HepG2 (cell line): ENCODE measurements at regions not wholly inside any gene's neighbourhood (a gene's known extent, or its start where the extent isn't known, plus 50 kb on each side); places are given as distances from the start of the nearest gene placed in this dataset.

Experiments
- CERS6 ChIP-seq: sonication (generic); formaldehyde crosslinking; IDR thresholded peaks from 2 replicates; pipeline ENCODE4 v1.5.0; 2020; ENCODE audit warnings: missing genetic modification reagents
- DDIT3 ChIP-seq: sonication (generic); formaldehyde crosslinking; IDR thresholded peaks from 2 replicates; pipeline ENCODE4 v1.4.0; 2020; ENCODE audit warnings: mild to moderate bottlenecking, missing genetic modification reagents
- HINFP ChIP-seq: sonication (generic); formaldehyde crosslinking; IDR thresholded peaks from 2 replicates; pipeline ENCODE4 v1.4.0; 2020; ENCODE audit warnings: low read depth, mild to moderate bottlenecking, missing genetic modification reagents
- IKZF1 ChIP-seq: fragments of 450-650 bp; IDR thresholded peaks from 2 replicates; pipeline ENCODE4 v1.7.1; 2016
- JDP2 ChIP-seq: sonication (generic); formaldehyde crosslinking; IDR thresholded peaks from 2 replicates; pipeline ENCODE4 v1.8.1; 2022; ENCODE audit warnings: missing genetic modification reagents, borderline replicate concordance
- KAT7 ChIP-seq: IDR thresholded peaks from 2 replicates; pipeline ENCODE4 v1.6.1; 2018; ENCODE audit warnings: borderline replicate concordance, missing compliant biosample characterization
- KDM5A ChIP-seq: fragments of 200-600 bp; sonication (generic); IDR thresholded peaks from 2 replicates; pipeline ENCODE4 v1.7.0; 2018; ENCODE audit warnings: antibody characterized with exemption, mild to moderate bottlenecking, low read length, borderline replicate concordance
- PAXIP1 ChIP-seq: sonication (generic); formaldehyde crosslinking; conservative IDR thresholded peaks from 2 replicates; pipeline ENCODE4 v1.4.0; 2020; ENCODE audit warnings: mild to moderate bottlenecking, missing genetic modification reagents, moderate library complexity
- RBFOX2 ChIP-seq: fragments of 200-400 bp; formaldehyde crosslinking; IDR thresholded peaks from 2 replicates; pipeline ENCODE4 v1.6.1; 2017; ENCODE audit warnings: low read depth, mild to moderate bottlenecking, low read length
- RCOR2 ChIP-seq: IDR thresholded peaks from 2 replicates; pipeline ENCODE4 v1.6.1; 2016; ENCODE audit warnings: missing biosample characterization, missing genetic modification reagents
- SOX13 ChIP-seq, 3 experiments: fragments of 450-650 bp in 1 of 3; sonication (generic) in 1 of 3; formaldehyde crosslinking in 1 of 3; IDR thresholded peaks in 2 of 3; conservative IDR thresholded peaks in 1 of 3; 2 replicates each; pipeline versions ENCODE4 v1.5.0 to v1.6.1; 2016 to 2020; ENCODE audit warnings: antibody characterized with exemption in 1 of 3, mild to moderate bottlenecking in 1 of 3, missing compliant biosample characterization in 1 of 3, missing genetic modification reagents in 1 of 3, moderate library complexity in 1 of 3
- TCF7 ChIP-seq: sonication (generic); IDR thresholded peaks from 2 replicates; pipeline ENCODE4 v1.6.1; 2016; ENCODE audit warnings: antibody characterized with exemption, low read depth
- ZBTB38 ChIP-seq: sonication (generic); formaldehyde crosslinking; IDR thresholded peaks from 2 replicates; pipeline ENCODE4 v1.5.1; 2020; ENCODE audit warnings: mild to moderate bottlenecking, missing genetic modification reagents
- ZMAT5 ChIP-seq: sonication (generic); formaldehyde crosslinking; IDR thresholded peaks from 2 replicates; pipeline ENCODE4 v1.5.0; 2020; ENCODE audit warnings: mild to moderate bottlenecking, low read depth, missing genetic modification reagents, borderline replicate concordance
- ZNF180 ChIP-seq: sonication (generic); formaldehyde crosslinking; IDR thresholded peaks from 2 replicates; pipeline ENCODE4 v1.4.0; 2020; ENCODE audit warnings: low read depth, missing genetic modification reagents, borderline replicate concordance
- ZNF337 ChIP-seq: sonication (generic); formaldehyde crosslinking; IDR thresholded peaks from 2 replicates; pipeline ENCODE4 v1.5.1; 2020; ENCODE audit warnings: missing genetic modification reagents, low read depth, mild to moderate bottlenecking, borderline replicate concordance
- ZNF547 ChIP-seq: sonication (generic); formaldehyde crosslinking; IDR thresholded peaks from 2 replicates; pipeline ENCODE4 v1.5.1; 2020; ENCODE audit warnings: mild to moderate bottlenecking, missing genetic modification reagents
- ZNF549 ChIP-seq: sonication (generic); formaldehyde crosslinking; IDR thresholded peaks from 2 replicates; pipeline ENCODE4 v1.5.0; 2020; ENCODE audit warnings: missing genetic modification reagents
- ZNF572 ChIP-seq: sonication (generic); formaldehyde crosslinking; IDR thresholded peaks from 2 replicates; pipeline ENCODE4 v1.5.1; 2020; ENCODE audit warnings: mild to moderate bottlenecking, missing genetic modification reagents
- ZNF678 ChIP-seq: sonication (generic); formaldehyde crosslinking; IDR thresholded peaks from 2 replicates; pipeline ENCODE4 v1.4.0; 2020; ENCODE audit warnings: mild to moderate bottlenecking, missing genetic modification reagents
- ZNF691 ChIP-seq: sonication (generic); formaldehyde crosslinking; IDR thresholded peaks from 2 replicates; pipeline ENCODE4 v1.4.0; 2020; ENCODE audit warnings: missing genetic modification reagents, low read depth, mild to moderate bottlenecking, borderline replicate concordance
- ZNF724P ChIP-seq: sonication (generic); formaldehyde crosslinking; IDR thresholded peaks from 2 replicates; pipeline ENCODE4 v1.8.0; 2022; ENCODE audit warnings: missing genetic modification reagents, borderline replicate concordance
- ZNF768 ChIP-seq: sonication (generic); formaldehyde crosslinking; IDR thresholded peaks from 2 replicates; pipeline ENCODE4 v1.4.0; 2020; ENCODE audit warnings: missing genetic modification reagents
- ZNF776 ChIP-seq: sonication (generic); formaldehyde crosslinking; IDR thresholded peaks from 2 replicates; pipeline ENCODE4 v1.4.0; 2020; ENCODE audit warnings: mild to moderate bottlenecking, missing genetic modification reagents

GRCh38 chr1:187491082-187491720 is 662.5 kb downstream of the PLA2G4A start (continued):
- TF ChIP-seq ZNF691 (CRISPR knock-in tag) (no peak), ZNF549 (CRISPR knock-in tag) (no peak), CERS6 (CRISPR knock-in tag) (no peak), ZNF572 (CRISPR knock-in tag) (no peak), ZNF547 (CRISPR knock-in tag) (no peak), SOX13 (IDR thresholded peaks at IDR 0.05) (no peak), SOX13 (CRISPR knock-in tag; conservative IDR thresholded peaks at IDR 0.05 in 1 of 2, IDR thresholded peaks at IDR 0.05 in 1 of 2) (no peak), JDP2 (CRISPR knock-in tag) (no peak), RCOR2 (CRISPR knock-in tag) (no peak), KAT7 (no peak), RBFOX2 (no peak), IKZF1 (no peak), ZNF180 (CRISPR knock-in tag) (no peak), ZNF678 (CRISPR knock-in tag) (no peak), DDIT3 (CRISPR knock-in tag) (no peak), HINFP (no peak), ZNF724P (CRISPR knock-in tag) (no peak), ZNF768 (CRISPR knock-in tag) (no peak), ZMAT5 (no peak), ZNF337 (CRISPR knock-in tag) (no peak), ZNF776 (CRISPR knock-in tag) (no peak), ZBTB38 (CRISPR knock-in tag) (no peak), TCF7 (no peak), KDM5A (no peak), PAXIP1 (peak; percentile 20; the same call in 1 of the 2 replicates)
